AG09309 (cell line): ENCODE measurements at regions not wholly inside any gene's neighbourhood (a gene's known extent, or its start where the extent isn't known, plus 50 kb on each side); places are given as distances from the start of the nearest gene placed in this dataset.

Experiments used
- DNase-seq: peaks from one replicate; pipeline ENCODE4 v3.0.0-alpha.2; 2010; ENCODE audit warnings: low read depth
- H3K4me3 ChIP-seq: 2 replicates; pipeline ENCODE4 v1.5.1; 2011; ENCODE audit warnings: mild to moderate bottlenecking, low read depth, low read length, moderate library complexity; ENCODE audit not compliant: control insufficient read depth
- TF ChIP-seq, protein P1 (sequence below): IDR thresholded peaks from 2 replicates; pipeline ENCODE4 v1.5.1; 2011; ENCODE audit warnings: mild to moderate bottlenecking, low read depth, low read length, inconsistent platforms; ENCODE audit not compliant: insufficient read depth, control insufficient read depth; ENCODE audit errors: missing control alignments

DNA sequence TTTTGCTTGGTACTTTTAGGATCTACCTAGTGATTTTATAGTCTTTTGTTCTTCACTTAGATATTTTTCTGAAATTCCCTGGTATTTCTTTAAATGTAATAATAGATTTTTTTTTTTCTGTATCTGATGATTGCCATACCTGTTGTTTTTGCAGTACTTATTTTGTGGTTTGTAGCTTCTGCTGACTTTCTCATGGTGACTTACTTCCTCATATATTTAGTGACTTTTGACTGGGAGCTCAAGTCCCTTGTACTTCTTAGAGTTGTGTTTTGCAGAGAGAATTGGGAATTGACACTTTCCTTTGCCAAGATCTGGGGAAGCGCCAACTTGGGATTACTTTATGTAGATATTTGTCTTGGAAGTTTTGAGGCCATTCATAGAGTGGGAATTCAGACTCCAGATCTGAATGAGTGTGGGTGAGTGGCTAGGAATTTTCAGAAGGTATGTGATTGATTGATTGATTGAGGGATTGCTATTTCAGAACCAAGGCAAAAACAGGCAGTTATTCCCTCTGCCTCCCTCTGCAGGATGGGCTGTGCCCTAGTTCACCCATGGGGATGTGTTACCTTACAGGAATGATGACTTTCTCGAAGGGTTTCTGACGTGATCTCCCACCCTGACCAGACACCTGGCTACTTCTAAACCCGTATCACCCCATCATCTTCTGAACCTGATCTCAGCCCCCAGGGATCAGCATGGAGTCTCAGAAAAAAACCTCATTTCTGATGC, 219.5 kb downstream of the URB2 start:
- TF ChIP-seq, protein P1, sequence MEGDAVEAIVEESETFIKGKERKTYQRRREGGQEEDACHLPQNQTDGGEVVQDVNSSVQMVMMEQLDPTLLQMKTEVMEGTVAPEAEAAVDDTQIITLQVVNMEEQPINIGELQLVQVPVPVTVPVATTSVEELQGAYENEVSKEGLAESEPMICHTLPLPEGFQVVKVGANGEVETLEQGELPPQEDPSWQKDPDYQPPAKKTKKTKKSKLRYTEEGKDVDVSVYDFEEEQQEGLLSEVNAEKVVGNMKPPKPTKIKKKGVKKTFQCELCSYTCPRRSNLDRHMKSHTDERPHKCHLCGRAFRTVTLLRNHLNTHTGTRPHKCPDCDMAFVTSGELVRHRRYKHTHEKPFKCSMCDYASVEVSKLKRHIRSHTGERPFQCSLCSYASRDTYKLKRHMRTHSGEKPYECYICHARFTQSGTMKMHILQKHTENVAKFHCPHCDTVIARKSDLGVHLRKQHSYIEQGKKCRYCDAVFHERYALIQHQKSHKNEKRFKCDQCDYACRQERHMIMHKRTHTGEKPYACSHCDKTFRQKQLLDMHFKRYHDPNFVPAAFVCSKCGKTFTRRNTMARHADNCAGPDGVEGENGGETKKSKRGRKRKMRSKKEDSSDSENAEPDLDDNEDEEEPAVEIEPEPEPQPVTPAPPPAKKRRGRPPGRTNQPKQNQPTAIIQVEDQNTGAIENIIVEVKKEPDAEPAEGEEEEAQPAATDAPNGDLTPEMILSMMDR = no peak
- no peak overlapping the region for H3K4me3 ChIP-seq
- no peak for DNase-seq

DNA sequence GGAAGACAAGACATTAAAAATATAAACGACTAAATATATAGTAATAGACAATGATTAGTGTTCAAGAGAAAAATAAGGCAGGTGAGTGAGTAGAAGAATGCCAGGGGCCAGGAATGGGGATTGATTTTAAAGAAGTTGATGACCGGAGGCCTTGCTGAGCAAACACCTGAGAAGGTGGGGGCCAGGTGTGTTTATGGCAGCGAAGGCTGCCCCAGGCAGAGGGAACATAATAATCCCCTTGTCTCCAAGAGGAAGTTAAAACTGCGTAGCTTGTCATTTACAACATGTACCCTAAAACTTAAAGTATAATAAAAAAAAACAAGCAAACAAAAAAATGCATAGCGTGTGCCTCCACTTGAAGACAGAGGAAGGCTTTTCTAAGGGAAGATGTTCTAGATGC, 220.3 kb downstream of the URB2 start:
- TF ChIP-seq, protein P1 = no peak
- DNase-seq = no peak

DNA sequence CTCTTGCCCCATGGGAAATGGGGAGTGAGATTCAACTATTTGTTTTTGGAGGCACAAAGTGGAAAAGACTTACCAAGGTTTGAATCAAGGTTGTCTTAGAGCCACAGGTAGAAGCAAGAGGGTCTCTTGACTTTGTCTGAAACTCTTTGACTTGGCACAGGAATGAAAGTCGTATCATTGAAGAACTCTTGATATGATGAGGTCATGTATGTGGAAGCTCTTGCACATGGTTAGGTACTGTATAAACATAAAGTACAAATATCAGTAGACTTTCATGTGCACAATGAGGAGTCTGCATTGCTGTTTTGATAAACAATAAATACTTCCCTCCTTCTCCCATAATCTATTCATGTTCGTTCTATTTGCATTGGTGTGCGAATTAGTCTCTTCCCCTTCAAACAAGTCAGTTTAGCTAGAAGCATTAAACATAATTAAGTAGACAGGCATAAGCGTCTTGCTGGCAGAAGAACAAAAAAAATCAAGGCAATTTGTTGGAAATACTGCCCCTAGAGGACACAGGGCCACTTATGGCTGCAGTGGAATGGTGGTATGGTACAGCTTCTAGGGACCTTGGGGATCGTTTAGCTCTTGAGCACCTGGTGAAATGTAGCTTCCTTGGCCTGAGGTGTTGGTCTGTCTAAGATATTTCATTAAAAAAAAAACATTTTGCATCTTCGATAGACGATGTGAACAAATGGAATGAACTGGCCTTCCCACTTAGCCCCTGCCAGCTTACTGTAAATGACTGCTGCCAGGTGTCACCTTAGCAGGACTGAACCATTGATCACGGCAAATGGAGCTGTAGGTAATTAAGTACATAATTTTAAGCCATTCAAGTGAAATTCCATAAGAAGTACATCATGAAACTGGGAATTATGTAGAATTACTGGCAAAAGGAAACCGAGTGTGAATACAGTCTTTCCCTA, 218.0 kb upstream of the GALNT2 start:
- TF ChIP-seq, protein P1 = peak; percentile 50
- no peak overlapping the region for H3K4me3 ChIP-seq
- DNase-seq = peak; percentile 3

More for the DNA sequence above, 220.3 kb downstream of the URB2 start:
- no peak overlapping the region for H3K4me3 ChIP-seq

DNA sequence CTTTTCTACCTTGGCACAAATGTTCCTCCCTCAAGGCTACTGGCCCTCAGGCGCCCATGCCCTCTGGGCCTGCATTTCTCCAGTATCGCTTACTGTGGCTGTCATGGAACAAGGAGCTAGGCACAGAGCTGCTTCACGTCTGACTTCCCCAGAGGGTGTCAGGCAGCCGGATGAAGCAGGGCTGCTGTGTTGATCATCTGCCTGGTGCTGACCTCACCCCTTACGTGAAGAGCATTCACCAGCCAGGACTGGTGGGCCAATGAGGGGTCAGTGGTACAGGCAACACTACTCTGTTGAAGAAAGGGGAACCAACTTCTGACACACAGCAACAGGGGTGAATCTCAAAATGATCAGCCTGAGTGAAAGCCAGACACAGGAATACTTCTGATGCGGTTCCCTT, 215.5 kb upstream of the GALNT2 start:
- TF ChIP-seq, protein P1 = no peak
- DNase-seq = no peak
- H3K4me3 ChIP-seq = no peak overlapping the region

DNA sequence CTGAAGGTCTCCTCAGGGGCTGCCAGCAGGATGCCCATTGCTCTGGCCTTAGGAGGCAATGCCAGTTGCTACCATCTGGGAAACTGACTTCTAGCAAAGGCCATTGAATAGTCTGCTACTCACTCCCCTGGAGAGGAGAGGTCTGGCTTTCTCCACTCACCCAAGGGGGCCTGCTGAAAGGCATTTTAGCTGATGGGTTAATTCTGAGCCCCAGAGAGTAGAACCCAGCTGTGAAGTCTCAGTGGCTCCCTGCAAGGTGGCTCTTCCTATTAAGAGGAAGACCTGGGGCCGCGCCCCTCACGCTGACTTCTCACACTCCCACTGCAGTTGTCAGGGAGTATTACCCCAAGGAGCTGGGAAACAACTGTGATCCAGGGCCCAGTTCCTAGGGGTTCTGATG, 213.3 kb upstream of the GALNT2 start:
- TF ChIP-seq, protein P1 = no peak
- DNase-seq = no peak
- H3K4me3 ChIP-seq = no peak overlapping the region

DNA sequence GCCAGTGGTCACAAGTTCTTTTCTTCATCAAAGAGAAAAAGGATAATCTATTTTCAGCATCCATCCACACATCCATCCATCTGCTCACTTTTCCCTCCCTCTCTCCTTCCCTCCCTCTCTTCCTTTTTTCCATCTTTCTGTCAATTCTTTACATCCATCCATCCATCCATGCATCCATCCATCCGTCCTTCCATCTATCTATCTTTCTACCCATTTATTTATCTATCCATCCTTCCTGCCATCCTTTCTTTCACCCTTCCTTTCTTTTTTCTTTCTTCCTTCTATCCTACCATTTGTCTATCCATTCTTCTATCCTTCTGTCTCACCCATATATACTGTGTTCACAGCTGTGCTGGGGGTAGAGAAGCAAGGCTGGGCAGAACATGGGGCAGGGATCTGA, 212.4 kb upstream of the GALNT2 start:
- DNase-seq = no peak
- TF ChIP-seq, protein P1 = no peak

More for the DNA sequence above, 212.4 kb upstream of the GALNT2 start:
- H3K4me3 ChIP-seq = no peak overlapping the region
